NB4 (cell line): ENCODE measurements at regions not wholly inside any gene's neighbourhood (a gene's known extent, or its start where the extent isn't known, plus 50 kb on each side); places are given as distances from the start of the nearest gene placed in this dataset.

Experiments used
- DNase-seq: peaks from one replicate; pipeline ENCODE4 v3.0.0; 2010; ENCODE audit warnings: low read depth
- H3K4me3 ChIP-seq: one replicate; pipeline ENCODE4 v1.5.1; 2011; ENCODE audit warnings: mild to moderate bottlenecking, low read depth, low read length, moderate library complexity
- MAX ChIP-seq: IDR thresholded peaks from 2 replicates; pipeline ENCODE4 v1.6.1; 2011; ENCODE audit warnings: low read depth, low read length
- MYC ChIP-seq: IDR thresholded peaks from 2 replicates; pipeline ENCODE4 v1.6.1; 2011; ENCODE audit warnings: low read depth, low read length
- POLR2A ChIP-seq: IDR thresholded peaks from 2 replicates; pipeline ENCODE4 v1.6.1; 2011; ENCODE audit warnings: mild to moderate bottlenecking; ENCODE audit not compliant: insufficient read length; ENCODE audit errors: extremely low read depth
- TF ChIP-seq, protein P1 (sequence below): IDR thresholded peaks from one replicate; pipeline ENCODE4 v1.5.1; 2012; ENCODE audit warnings: low read depth, low read length

DNA sequence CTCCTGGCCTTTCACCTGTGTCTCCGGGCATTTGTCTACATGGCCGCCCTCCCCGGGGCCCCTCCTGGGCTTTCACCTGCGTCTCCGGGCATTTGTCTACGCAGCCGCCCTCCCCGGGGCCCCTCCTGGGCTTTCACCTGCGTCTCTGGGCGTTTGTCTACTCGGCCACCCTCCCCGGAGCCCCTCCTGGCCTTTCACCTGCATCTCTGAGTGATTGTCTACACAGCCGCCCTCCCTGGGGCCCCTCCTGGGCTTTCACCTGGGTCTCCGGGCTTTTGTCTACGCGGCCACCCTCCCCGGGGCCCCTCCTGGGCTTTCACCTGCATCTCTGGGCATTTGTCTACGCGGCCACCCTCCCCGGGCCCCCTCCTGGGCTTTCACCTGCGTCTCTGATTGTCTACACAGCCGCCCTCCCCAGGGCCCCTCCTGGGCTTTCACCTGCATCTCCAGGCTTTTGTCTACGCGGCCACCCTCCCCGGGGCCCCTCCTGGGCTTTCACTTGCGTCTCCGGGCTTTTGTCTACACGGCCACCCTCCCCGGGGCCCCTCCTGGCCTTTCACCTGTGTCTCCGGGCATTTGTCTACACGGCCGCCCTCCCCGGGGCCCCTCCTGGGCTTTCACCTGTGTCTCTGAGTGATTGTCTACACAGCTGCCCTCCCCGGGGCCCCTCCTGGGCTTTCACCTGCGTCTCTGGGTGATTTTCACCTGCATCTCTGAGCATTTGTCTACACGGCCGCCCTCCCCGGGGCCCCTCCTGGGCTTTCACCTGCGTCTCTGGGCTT, 68.0 kb upstream of the GALNT9 start:
- DNase-seq, result no peak
- no peak for TF ChIP-seq MAX
- TF ChIP-seq, protein P1, sequence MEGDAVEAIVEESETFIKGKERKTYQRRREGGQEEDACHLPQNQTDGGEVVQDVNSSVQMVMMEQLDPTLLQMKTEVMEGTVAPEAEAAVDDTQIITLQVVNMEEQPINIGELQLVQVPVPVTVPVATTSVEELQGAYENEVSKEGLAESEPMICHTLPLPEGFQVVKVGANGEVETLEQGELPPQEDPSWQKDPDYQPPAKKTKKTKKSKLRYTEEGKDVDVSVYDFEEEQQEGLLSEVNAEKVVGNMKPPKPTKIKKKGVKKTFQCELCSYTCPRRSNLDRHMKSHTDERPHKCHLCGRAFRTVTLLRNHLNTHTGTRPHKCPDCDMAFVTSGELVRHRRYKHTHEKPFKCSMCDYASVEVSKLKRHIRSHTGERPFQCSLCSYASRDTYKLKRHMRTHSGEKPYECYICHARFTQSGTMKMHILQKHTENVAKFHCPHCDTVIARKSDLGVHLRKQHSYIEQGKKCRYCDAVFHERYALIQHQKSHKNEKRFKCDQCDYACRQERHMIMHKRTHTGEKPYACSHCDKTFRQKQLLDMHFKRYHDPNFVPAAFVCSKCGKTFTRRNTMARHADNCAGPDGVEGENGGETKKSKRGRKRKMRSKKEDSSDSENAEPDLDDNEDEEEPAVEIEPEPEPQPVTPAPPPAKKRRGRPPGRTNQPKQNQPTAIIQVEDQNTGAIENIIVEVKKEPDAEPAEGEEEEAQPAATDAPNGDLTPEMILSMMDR, result no peak
- no peak for TF ChIP-seq MYC
- no peak for TF ChIP-seq POLR2A
- no peak overlapping the region for H3K4me3 ChIP-seq

DNA sequence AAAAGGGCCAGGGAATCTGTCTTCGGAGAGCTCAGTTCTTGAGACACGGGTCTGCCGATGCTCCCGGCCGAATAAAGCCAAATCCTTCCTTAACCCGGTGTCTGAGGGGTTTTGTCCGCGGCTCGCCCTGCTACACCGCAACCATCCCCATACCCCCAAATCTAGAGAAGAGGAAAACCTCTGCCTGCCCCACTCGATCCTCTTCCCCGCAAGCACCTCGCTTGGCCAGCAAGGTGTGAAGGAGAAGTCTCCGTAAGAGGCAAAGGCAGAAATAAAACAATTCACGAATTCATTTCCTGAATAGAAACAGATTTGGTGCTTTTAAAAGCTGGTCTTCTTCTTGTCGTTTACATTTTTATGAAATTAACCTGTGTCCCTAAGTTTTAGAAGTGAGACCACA, 67.3 kb upstream of the GALNT9 start:
- no peak overlapping the region for H3K4me3 ChIP-seq
- no peak for DNase-seq
- TF ChIP-seq MYC (no peak), MAX (no peak), POLR2A (no peak)
- TF ChIP-seq, protein P1, result no peak

DNA sequence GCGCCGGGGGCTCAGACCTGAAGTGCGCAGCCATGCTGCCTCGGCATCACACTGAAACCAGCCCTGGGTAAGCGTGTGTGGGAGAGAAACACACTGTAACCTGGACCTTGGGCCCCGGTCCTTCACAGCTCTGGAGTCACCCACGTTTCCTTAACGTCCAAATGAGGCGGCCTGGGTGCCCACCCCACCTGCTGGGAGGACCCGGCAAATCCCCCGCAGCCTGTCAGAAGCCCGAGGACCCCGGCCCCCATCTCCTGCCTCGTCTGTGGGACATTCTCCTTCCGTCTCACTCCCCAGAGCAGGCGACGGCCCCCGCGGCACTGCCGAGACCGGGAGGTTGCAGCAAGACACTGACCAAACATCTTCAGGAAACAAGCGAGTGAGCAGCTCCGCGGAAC, 66.5 kb upstream of the GALNT9 start:
- no peak for DNase-seq
- no peak overlapping the region for H3K4me3 ChIP-seq
- TF ChIP-seq POLR2A, result no peak
- TF ChIP-seq MAX, result no peak
- no peak for TF ChIP-seq MYC
- TF ChIP-seq, protein P1, result no peak

DNA sequence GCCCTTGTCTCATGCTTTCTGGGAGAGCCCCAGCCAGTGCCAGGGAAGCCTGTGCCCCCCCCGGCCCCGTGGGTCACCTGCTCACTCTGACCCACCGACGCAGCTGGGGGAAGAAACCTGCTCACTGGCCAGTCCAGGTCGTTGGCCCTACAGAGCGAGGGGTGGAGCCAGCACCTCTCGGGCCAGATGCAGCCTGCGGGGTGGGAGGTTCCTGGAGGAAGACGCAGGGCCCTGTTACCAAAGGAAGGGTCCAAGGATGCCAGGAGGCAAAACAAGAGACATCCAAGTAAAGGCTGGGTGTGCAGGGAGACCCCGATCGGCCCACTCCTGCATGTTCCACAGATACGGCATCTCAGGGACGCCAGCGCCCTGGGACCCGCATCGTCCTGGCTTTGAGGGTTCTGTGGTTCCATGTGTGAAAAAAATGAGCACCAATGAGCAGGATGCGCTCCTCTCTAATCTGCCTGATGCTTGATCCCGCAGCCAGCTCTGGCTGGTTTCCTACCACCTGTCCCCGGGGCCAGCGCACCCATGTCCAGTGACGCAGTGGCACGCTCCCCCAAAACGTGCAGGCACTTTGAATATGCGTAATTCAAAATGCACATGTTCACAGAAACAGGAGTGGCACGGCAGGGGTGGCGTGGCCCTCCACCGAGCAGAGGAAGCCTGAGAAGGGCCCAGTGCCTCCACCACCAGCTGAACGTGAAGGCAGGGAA, 66.0 kb upstream of the GALNT9 start:
- no peak for DNase-seq
- H3K4me3 ChIP-seq, result no peak overlapping the region
- TF ChIP-seq MYC (no peak), MAX (no peak)

GRCh38 chr12:132393991-132394949, 64.9 kb upstream of the GALNT9 start:
- TF ChIP-seq MAX (peak; percentile 75), POLR2A (no peak)
- TF ChIP-seq, protein P1, result no peak
- peak; percentile 48 for DNase-seq
- H3K4me3 ChIP-seq, result no peak overlapping the region
